ENCODE measurements at regions not wholly inside any gene's neighbourhood (a gene's known extent, or its start where the extent isn't known, plus 50 kb on each side); places are given as distances from the start of the nearest gene placed in this dataset.

GRCh38 chr10:109706026-109706560 lies 217.2 kb downstream of the XPNPEP1 start:
- TF ChIP-seq, protein P1, sequence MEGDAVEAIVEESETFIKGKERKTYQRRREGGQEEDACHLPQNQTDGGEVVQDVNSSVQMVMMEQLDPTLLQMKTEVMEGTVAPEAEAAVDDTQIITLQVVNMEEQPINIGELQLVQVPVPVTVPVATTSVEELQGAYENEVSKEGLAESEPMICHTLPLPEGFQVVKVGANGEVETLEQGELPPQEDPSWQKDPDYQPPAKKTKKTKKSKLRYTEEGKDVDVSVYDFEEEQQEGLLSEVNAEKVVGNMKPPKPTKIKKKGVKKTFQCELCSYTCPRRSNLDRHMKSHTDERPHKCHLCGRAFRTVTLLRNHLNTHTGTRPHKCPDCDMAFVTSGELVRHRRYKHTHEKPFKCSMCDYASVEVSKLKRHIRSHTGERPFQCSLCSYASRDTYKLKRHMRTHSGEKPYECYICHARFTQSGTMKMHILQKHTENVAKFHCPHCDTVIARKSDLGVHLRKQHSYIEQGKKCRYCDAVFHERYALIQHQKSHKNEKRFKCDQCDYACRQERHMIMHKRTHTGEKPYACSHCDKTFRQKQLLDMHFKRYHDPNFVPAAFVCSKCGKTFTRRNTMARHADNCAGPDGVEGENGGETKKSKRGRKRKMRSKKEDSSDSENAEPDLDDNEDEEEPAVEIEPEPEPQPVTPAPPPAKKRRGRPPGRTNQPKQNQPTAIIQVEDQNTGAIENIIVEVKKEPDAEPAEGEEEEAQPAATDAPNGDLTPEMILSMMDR (IDR thresholded peaks at IDR 0.05; ENCODE audit: borderline replicate concordance, insufficient read depth, low read depth, low read length): no peak
- no peak overlapping the region for H3K4me3 ChIP-seq (ENCODE audit: low read depth, low read length)

DNA sequence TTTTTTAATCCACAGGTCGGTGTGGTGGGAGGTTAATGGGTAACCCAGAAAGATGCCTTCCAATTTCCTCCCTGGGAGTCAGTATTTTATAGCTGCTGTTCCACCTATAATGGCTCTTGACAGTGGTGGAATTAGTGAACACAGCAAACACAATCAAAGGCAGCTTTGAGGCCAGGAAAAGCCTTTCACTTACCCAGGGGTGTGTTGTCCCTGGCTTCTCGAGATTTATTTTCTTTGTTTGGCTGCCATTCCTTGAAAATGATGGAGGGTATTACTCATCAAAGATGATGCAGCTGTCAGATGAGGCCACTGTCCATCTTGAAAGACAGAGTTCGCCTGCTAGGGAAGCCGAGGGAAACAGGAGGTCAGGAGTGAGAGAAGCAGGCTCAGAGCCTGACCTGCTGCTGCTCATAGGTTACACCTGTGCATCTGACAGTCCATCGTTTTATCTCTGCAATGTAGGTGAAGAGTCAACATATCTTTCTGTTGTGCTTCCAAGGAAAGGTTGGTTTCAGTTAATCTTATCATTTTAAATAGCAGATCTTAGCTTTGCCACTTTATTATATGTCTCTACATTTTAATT lies 221.6 kb downstream of the XPNPEP1 start:
- H3K4me3 ChIP-seq (ENCODE audit: low read depth, low read length): no peak overlapping the region
- TF ChIP-seq, protein P1 (IDR thresholded peaks at IDR 0.05; ENCODE audit: borderline replicate concordance, insufficient read depth, low read depth, low read length): no peak

DNA sequence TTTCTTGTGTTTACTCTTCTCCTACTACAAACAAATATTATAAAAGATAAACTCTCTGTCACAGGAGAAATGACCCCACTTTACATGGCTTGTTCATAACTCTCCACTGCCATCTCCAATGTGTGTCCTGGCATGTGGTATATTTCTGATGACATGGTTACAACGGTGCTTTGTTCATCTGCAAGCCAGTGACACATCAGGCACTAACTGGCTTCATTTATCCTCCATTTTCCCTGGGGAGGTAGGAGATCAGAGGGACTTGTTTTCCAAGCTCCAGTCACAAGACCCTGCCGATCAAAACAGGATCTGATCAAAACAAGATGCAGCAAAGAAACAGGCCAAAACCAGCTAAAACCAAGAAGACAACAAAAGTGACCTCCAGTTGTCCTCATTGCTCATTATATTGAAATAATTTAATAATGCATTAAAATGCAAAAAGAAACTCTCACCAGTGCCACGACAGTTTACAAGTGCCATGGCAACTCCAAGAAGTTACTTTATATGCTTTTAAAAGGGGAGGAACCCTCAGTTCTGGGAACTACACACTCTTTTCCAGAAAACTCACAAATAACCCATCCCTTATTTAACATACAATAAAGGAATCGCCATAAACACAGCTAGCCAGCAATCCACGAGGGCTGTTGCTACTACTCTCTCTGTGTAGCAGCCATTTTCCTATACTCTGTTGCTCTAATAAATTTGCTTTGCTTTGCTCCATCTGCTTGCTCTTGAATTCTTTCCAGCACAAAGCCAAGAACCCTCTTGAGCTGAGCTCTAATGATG lies 224.2 kb downstream of the XPNPEP1 start:
- TF ChIP-seq, protein P1 (IDR thresholded peaks at IDR 0.05; ENCODE audit: borderline replicate concordance, insufficient read depth, low read depth, low read length): no peak
- H3K4me3 ChIP-seq (ENCODE audit: low read depth, low read length): no peak overlapping the region

DNA sequence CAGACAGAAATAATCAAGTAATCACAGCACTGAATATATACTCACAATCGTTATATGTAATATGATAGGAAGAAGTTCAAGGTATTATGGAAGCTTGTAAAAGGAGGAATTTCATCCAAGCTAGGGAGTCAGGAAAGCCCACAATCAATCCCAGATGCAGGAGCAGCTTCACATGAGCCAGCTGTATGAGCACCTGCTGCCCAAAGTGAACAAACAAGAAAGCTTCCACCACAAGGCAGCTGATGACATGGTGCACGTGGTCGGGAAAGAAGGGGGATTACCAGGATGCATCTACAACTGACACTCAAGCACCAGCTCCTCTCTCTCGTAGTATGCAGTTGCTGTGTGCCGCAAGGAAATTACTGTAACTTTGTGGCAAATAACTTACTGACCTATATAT lies 225.2 kb downstream of the XPNPEP1 start:
- TF ChIP-seq, protein P1 (IDR thresholded peaks at IDR 0.05; ENCODE audit: borderline replicate concordance, insufficient read depth, low read depth, low read length): no peak
- no peak overlapping the region for H3K4me3 ChIP-seq (ENCODE audit: low read depth, low read length)

GRCh38 chr10:109696981-109697775 lies 226.1 kb downstream of the XPNPEP1 start:
- TF ChIP-seq, protein P1 (IDR thresholded peaks at IDR 0.05; ENCODE audit: borderline replicate concordance, insufficient read depth, low read depth, low read length): no peak
- no peak overlapping the region for H3K4me3 ChIP-seq (ENCODE audit: low read depth, low read length)

DNA sequence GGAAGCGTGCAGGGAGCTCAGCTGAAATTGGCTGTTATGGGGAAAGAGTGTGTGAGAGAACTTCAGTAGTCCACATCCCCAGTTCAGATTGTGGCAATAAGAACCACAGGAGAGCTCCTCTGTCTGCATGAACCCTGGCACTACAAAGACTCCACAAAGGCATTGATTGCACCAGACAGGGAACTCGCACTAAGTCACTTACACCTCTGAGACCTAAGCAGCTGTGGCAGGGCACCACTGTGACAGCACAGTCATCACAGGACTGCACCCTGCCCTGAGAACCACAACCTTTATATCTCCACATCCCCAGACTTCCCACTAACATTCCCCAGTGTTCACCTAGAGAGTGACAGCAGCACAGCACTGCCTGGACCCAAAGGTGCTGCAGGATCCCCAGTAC lies 226.8 kb downstream of the XPNPEP1 start:
- TF ChIP-seq, protein P1 (IDR thresholded peaks at IDR 0.05; ENCODE audit: borderline replicate concordance, insufficient read depth, low read depth, low read length): no peak

More for the DNA sequence above, 226.8 kb downstream of the XPNPEP1 start:
- no peak overlapping the region for H3K4me3 ChIP-seq (ENCODE audit: low read depth, low read length)
